ENCODE measurements at regions not wholly inside any gene's neighbourhood (a gene's known extent, or its start where the extent isn't known, plus 50 kb on each side); places are given as distances from the start of the nearest gene placed in this dataset.

- Histone ChIP-seq H3K36me3 (ENCODE audit: control insufficient read depth in 2 of 2, extremely low read depth in 1 of 2, insufficient read depth in 2 of 2, low read length in 2 of 2) (no peaks in the 10 kb centered on the region), H3K9me1 (replicated peaks; ENCODE audit: control insufficient read depth, extremely low read depth, insufficient read depth, low read length) (no peaks in the 10 kb centered on the region), H3K4me3 (replicated peaks in 1 of 3; ENCODE audit: insufficient read depth in 1 of 3, low read depth in 1 of 3, low read length in 3 of 3) (no peak overlapping the region), H3K4me1 (ENCODE audit: control insufficient read depth, extremely low read depth, insufficient read depth, low read length) (no peaks in the 10 kb centered on the region), H3K9me3 (replicated peaks; ENCODE audit: control insufficient read depth, insufficient read depth, low read length) (peaks cover 2% of the 10 kb centered on the region), H3K4me2 (ENCODE audit: insufficient read depth, low read length) (no peak overlapping the region), H2AFZ (ENCODE audit: low read depth, low read length) (no peak overlapping the region), H3K27ac (ENCODE audit: insufficient read depth, low read depth, low read length) (no peak overlapping the region), H3K79me2 (ENCODE audit: control insufficient read depth, insufficient read depth, low read length) (no peaks in the 10 kb centered on the region), H4K20me1 (replicated peaks; ENCODE audit: control insufficient read depth, extremely low read depth, insufficient read depth, low read length) (no peaks in the 10 kb centered on the region), H3K9ac (replicated peaks; ENCODE audit: extremely low read depth, insufficient read depth, low read length) (no peak overlapping the region), H3K27me3 (ENCODE audit: control insufficient read depth in 2 of 2, insufficient read depth in 2 of 2, low read length in 2 of 2) (no peaks in the 10 kb centered on the region)
- ChIA-PET POLR2A (no interaction called here), CTCF (no interaction called here)
- dilution Hi-C loops (cut with MboI; ENCODE audit: extremely low pct_ligation_motif_present, low sequenced_read_pairs) = no loop called here
- TF ChIP-seq EZH2 (IDR thresholded peaks at IDR 0.05; ENCODE audit: borderline replicate concordance, low read depth, low read length, severe bottlenecking) (no peak), POLR2AphosphoS5 (IDR thresholded peaks at IDR 0.05; ENCODE audit: insufficient read depth, low read depth, low read length) (no peak)
- FAIRE-seq (no peak), DNase-seq (ENCODE audit: low read depth, low spot score) (no peak)
- no TSS peak for BruUV-seq (replicated peaks)
- intact Hi-C loops (cut with micrococcal nuclease) = no loop called here
Observed at GRCh38 chr14:96686126-96686525, 111.1 kb upstream of the VRK1 start.

- no peaks in the 10 kb centered on the region for H3K9me1 ChIP-seq (replicated peaks; ENCODE audit: control insufficient read depth, extremely low read depth, insufficient read depth, low read length)
- no peak overlapping the region for H3K9ac ChIP-seq (replicated peaks; ENCODE audit: extremely low read depth, insufficient read depth, low read length)
- no peak overlapping the region for H3K27ac ChIP-seq (ENCODE audit: insufficient read depth, low read depth, low read length)
- dilution Hi-C loops (cut with MboI; ENCODE audit: extremely low pct_ligation_motif_present, low sequenced_read_pairs) (no loop called here), intact Hi-C loops (cut with micrococcal nuclease) (no loop called here)
- no peaks in the 10 kb centered on the region for H3K36me3 ChIP-seq (ENCODE audit: control insufficient read depth in 2 of 2, extremely low read depth in 1 of 2, insufficient read depth in 2 of 2, low read length in 2 of 2)
- ChIA-PET CTCF (no interaction called here), POLR2A (no interaction called here)
- H2AFZ ChIP-seq (ENCODE audit: low read depth, low read length) = no peak overlapping the region
- no peaks in the 10 kb centered on the region for H3K79me2 ChIP-seq (ENCODE audit: control insufficient read depth, insufficient read depth, low read length)
- no peaks in the 10 kb centered on the region for H3K4me1 ChIP-seq (ENCODE audit: control insufficient read depth, extremely low read depth, insufficient read depth, low read length)
- H3K4me3 ChIP-seq (replicated peaks in 1 of 3; ENCODE audit: insufficient read depth in 1 of 3, low read depth in 1 of 3, low read length in 3 of 3) = no peak overlapping the region
- H4K20me1 ChIP-seq (replicated peaks; ENCODE audit: control insufficient read depth, extremely low read depth, insufficient read depth, low read length) = no peaks in the 10 kb centered on the region
- no peaks in the 10 kb centered on the region for H3K27me3 ChIP-seq (ENCODE audit: control insufficient read depth in 2 of 2, insufficient read depth in 2 of 2, low read length in 2 of 2)
- no peak overlapping the region for H3K4me2 ChIP-seq (ENCODE audit: insufficient read depth, low read length)
- no peak for DNase-seq (ENCODE audit: low read depth, low spot score)
- FAIRE-seq = no peak
- no TSS peak for BruUV-seq (replicated peaks)
- no peaks in the 10 kb centered on the region for H3K9me3 ChIP-seq (replicated peaks; ENCODE audit: control insufficient read depth, insufficient read depth, low read length)
- TF ChIP-seq CTCF (IDR thresholded peaks at IDR 0.05; ENCODE audit: extremely low read depth in 1 of 2, insufficient read depth in 1 of 2, low read depth in 1 of 2, low read length in 2 of 2) (no peak), POLR2AphosphoS5 (IDR thresholded peaks at IDR 0.05; ENCODE audit: insufficient read depth, low read depth, low read length) (no peak), JUN (IDR thresholded peaks at IDR 0.05; ENCODE audit: borderline replicate concordance, insufficient read depth, insufficient read length, low read depth) (no peak), MAX (IDR thresholded peaks at IDR 0.05; ENCODE audit: insufficient read depth, insufficient read length) (no peak), GATA2 (IDR thresholded peaks at IDR 0.05; ENCODE audit: insufficient read depth, insufficient read length, low read depth, low read length) (no peak), POLR2A (IDR thresholded peaks at IDR 0.05; ENCODE audit: low read depth, low read length) (no peak), MYC (IDR thresholded peaks at IDR 0.05; ENCODE audit: low read depth, low read length) (no peak), EZH2 (IDR thresholded peaks at IDR 0.05; ENCODE audit: borderline replicate concordance, low read depth, low read length, severe bottlenecking) (no peak), FOS (IDR thresholded peaks at IDR 0.05; ENCODE audit: borderline replicate concordance, insufficient read depth, low read length) (no peak)
Observed at GRCh38 chr14:96688629-96689028, 108.6 kb upstream of the VRK1 start.

Data from endothelial cell of umbilical vein (primary cell).